ENCODE measurements at regions not wholly inside any gene's neighbourhood (a gene's known extent, or its start where the extent isn't known, plus 50 kb on each side); places are given as distances from the start of the nearest gene placed in this dataset.

DNA sequence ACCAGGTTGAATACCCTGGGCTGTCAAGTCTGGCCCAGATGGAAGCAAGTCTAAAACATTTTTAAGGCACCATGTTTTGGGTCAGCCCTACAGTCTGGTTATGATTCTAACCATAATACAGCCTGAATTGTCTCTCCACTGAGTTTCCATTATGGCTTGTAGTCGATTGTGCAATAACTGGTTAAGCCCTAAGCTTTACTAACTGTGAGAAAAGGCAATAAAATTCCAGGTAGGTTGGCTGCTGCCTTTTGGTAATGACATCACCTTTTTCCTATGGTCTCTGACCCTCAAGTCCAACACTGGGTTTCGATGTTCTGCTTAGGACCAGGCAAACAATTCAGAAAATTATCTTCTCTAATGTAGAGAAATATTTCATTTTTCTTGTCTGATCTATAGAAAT is 243.3 kb downstream of the ACTL7B start:
- no peaks in the 10 kb centered on the region for H3K9me1 ChIP-seq (replicated peaks; ENCODE audit: control insufficient read depth, extremely low read depth, insufficient read depth, low read length)
- H3K9ac ChIP-seq (replicated peaks; ENCODE audit: extremely low read depth, insufficient read depth, low read length) = no peak overlapping the region
- no peaks in the 10 kb centered on the region for H3K9me3 ChIP-seq (replicated peaks; ENCODE audit: control insufficient read depth, insufficient read depth, low read length)
- H3K27ac ChIP-seq (ENCODE audit: insufficient read depth, low read depth, low read length) = no peak overlapping the region
- no peaks in the 10 kb centered on the region for H3K27me3 ChIP-seq (ENCODE audit: control insufficient read depth in 2 of 2, insufficient read depth in 2 of 2, low read length in 2 of 2)
- H3K79me2 ChIP-seq (ENCODE audit: control insufficient read depth, insufficient read depth, low read length) = no peaks in the 10 kb centered on the region
- dilution Hi-C loops (cut with MboI; ENCODE audit: extremely low pct_ligation_motif_present, low sequenced_read_pairs) = no loop called here
- H3K4me3 ChIP-seq (replicated peaks in 1 of 3; ENCODE audit: insufficient read depth in 1 of 3, low read depth in 1 of 3, low read length in 3 of 3) = no peak overlapping the region
- H4K20me1 ChIP-seq (replicated peaks; ENCODE audit: control insufficient read depth, extremely low read depth, insufficient read depth, low read length) = no peaks in the 10 kb centered on the region
- no peak overlapping the region for H3K4me2 ChIP-seq (ENCODE audit: insufficient read depth, low read length)
- BruUV-seq (replicated peaks) = no TSS peak
- FAIRE-seq (no peak), DNase-seq (ENCODE audit: low read depth, low spot score) (no peak)
- ChIA-PET POLR2A (no interaction called here), CTCF (no interaction called here)
- intact Hi-C loops (cut with micrococcal nuclease) = no loop called here
- no peak for TF ChIP-seq MYC (IDR thresholded peaks at IDR 0.05; ENCODE audit: low read depth, low read length)
- TF ChIP-seq GATA2 (IDR thresholded peaks at IDR 0.05; ENCODE audit: insufficient read depth, insufficient read length, low read depth, low read length) = no peak
- TF ChIP-seq CTCF (IDR thresholded peaks at IDR 0.05; ENCODE audit: extremely low read depth in 1 of 2, insufficient read depth in 1 of 2, low read depth in 1 of 2, low read length in 2 of 2) = no peak
- TF ChIP-seq POLR2A (IDR thresholded peaks at IDR 0.05; ENCODE audit: low read depth, low read length) = no peak
- TF ChIP-seq MAX (IDR thresholded peaks at IDR 0.05; ENCODE audit: insufficient read depth, insufficient read length) = no peak
- no peak for TF ChIP-seq POLR2AphosphoS5 (IDR thresholded peaks at IDR 0.05; ENCODE audit: insufficient read depth, low read depth, low read length)
- no peak for TF ChIP-seq FOS (IDR thresholded peaks at IDR 0.05; ENCODE audit: borderline replicate concordance, insufficient read depth, low read length)
- no peak overlapping the region for H2AFZ ChIP-seq (ENCODE audit: low read depth, low read length)
- no peaks in the 10 kb centered on the region for H3K4me1 ChIP-seq (ENCODE audit: control insufficient read depth, extremely low read depth, insufficient read depth, low read length)
- H3K36me3 ChIP-seq (ENCODE audit: control insufficient read depth in 2 of 2, extremely low read depth in 1 of 2, insufficient read depth in 2 of 2, low read length in 2 of 2) = no peaks in the 10 kb centered on the region

- H3K9ac ChIP-seq (replicated peaks; ENCODE audit: extremely low read depth, insufficient read depth, low read length) = no peak overlapping the region
- H3K27ac ChIP-seq (ENCODE audit: insufficient read depth, low read depth, low read length) = no peak overlapping the region
- no peaks in the 10 kb centered on the region for H3K4me1 ChIP-seq (ENCODE audit: control insufficient read depth, extremely low read depth, insufficient read depth, low read length)
- no peak overlapping the region for H2AFZ ChIP-seq (ENCODE audit: low read depth, low read length)
- CTCF ChIA-PET = no interaction called here
- no peaks in the 10 kb centered on the region for H3K36me3 ChIP-seq (ENCODE audit: control insufficient read depth in 2 of 2, extremely low read depth in 1 of 2, insufficient read depth in 2 of 2, low read length in 2 of 2)
- DNase-seq (ENCODE audit: low read depth, low spot score) (no peak), FAIRE-seq (no peak)
- dilution Hi-C loops (cut with MboI; ENCODE audit: extremely low pct_ligation_motif_present, low sequenced_read_pairs) = no loop called here
- TF ChIP-seq JUN (IDR thresholded peaks at IDR 0.05; ENCODE audit: borderline replicate concordance, insufficient read depth, insufficient read length, low read depth) (no peak), MYC (IDR thresholded peaks at IDR 0.05; ENCODE audit: low read depth, low read length) (no peak), FOS (IDR thresholded peaks at IDR 0.05; ENCODE audit: borderline replicate concordance, insufficient read depth, low read length) (no peak), POLR2AphosphoS5 (IDR thresholded peaks at IDR 0.05; ENCODE audit: insufficient read depth, low read depth, low read length) (no peak), MAX (IDR thresholded peaks at IDR 0.05; ENCODE audit: insufficient read depth, insufficient read length) (no peak), CTCF (IDR thresholded peaks at IDR 0.05; ENCODE audit: extremely low read depth in 1 of 2, insufficient read depth in 1 of 2, low read depth in 1 of 2, low read length in 2 of 2) (no peak), EZH2 (IDR thresholded peaks at IDR 0.05; ENCODE audit: borderline replicate concordance, low read depth, low read length, severe bottlenecking) (no peak), POLR2A (IDR thresholded peaks at IDR 0.05; ENCODE audit: low read depth, low read length) (no peak), GATA2 (IDR thresholded peaks at IDR 0.05; ENCODE audit: insufficient read depth, insufficient read length, low read depth, low read length) (no peak)
- H3K4me2 ChIP-seq (ENCODE audit: insufficient read depth, low read length) = no peak overlapping the region
- no peak overlapping the region for H3K4me3 ChIP-seq (replicated peaks in 1 of 3; ENCODE audit: insufficient read depth in 1 of 3, low read depth in 1 of 3, low read length in 3 of 3)
- intact Hi-C loops (cut with micrococcal nuclease) = no loop called here
- H4K20me1 ChIP-seq (replicated peaks; ENCODE audit: control insufficient read depth, extremely low read depth, insufficient read depth, low read length) = no peaks in the 10 kb centered on the region
- no peaks in the 10 kb centered on the region for H3K9me3 ChIP-seq (replicated peaks; ENCODE audit: control insufficient read depth, insufficient read depth, low read length)
- H3K9me1 ChIP-seq (replicated peaks; ENCODE audit: control insufficient read depth, extremely low read depth, insufficient read depth, low read length) = no peaks in the 10 kb centered on the region
- POLR2A ChIA-PET = no interaction called here
- H3K79me2 ChIP-seq (ENCODE audit: control insufficient read depth, insufficient read depth, low read length) = no peaks in the 10 kb centered on the region
- no peaks in the 10 kb centered on the region for H3K27me3 ChIP-seq (ENCODE audit: control insufficient read depth in 2 of 2, insufficient read depth in 2 of 2, low read length in 2 of 2)
- BruUV-seq (replicated peaks) = no TSS peak
Observed at GRCh38 chr9:108609897-108610253, 245.9 kb downstream of the ACTL7B start.

All from endothelial cell of umbilical vein (primary cell).